Heart right ventricle (tissue), 16 donors: ENCODE measurements at regions not wholly inside any gene's neighbourhood (a gene's known extent, or its start where the extent isn't known, plus 50 kb on each side); places are given as distances from the start of the nearest gene placed in this dataset.

ENCODE experiments used
- ATAC-seq, 8 donors: fragments of 200-7000 bp; cut with Tn5 transposase; one replicate each; pipeline ENCODE4 v1.9.1; 2020; ENCODE audit warnings: mild to moderate bottlenecking in 8 of 8, moderate library complexity in 8 of 8, moderate number of reproducible peaks in 1 of 8
- DNase-seq, 2 donors: peaks; one replicate each; pipeline ENCODE4 v3.0.0-alpha.2; 2020
- H3K27ac ChIP-seq, 10 donors: fragments of 200-600 bp; sonication (generic) in 2 of 10; one replicate each; pipeline versions ENCODE4 v1.5.0 to v1.8.0; 2020 to 2022; ENCODE audit warnings: mild to moderate bottlenecking in 3 of 10
- H3K27me3 ChIP-seq, 7 donors: fragments of 200-600 bp; one replicate each; pipeline ENCODE4 v1.8.0; 2021 to 2022; ENCODE audit warnings: mild to moderate bottlenecking in 2 of 7
- H3K36me3 ChIP-seq, 9 donors: fragments of 200-600 bp; sonication (generic) in 1 of 9; one replicate each; pipeline versions ENCODE4 v1.5.0 to v1.8.0; 2020 to 2022; ENCODE audit warnings: mild to moderate bottlenecking in 2 of 9
- H3K4me1 ChIP-seq, 9 donors: fragments of 200-600 bp; sonication (generic) in 1 of 9; one replicate each; pipeline versions ENCODE4 v1.5.0 to v1.8.0; 2020 to 2022; ENCODE audit warnings: mild to moderate bottlenecking in 4 of 9
- H3K4me3 ChIP-seq, 10 donors: fragments of 200-600 bp; sonication (generic) in 2 of 10; one replicate each; pipeline versions ENCODE4 v1.5.0 to v1.8.0; 2020 to 2022; ENCODE audit warnings: mild to moderate bottlenecking in 7 of 10, moderate library complexity in 2 of 10
- H3K9me3 ChIP-seq, 11 donors: fragments of 200-600 bp in 10 of 11; sonication (generic) in 2 of 11; one replicate each; pipeline versions ENCODE4 v1.5.0 to v1.8.0; 2013 to 2022; ENCODE audit warnings: mild to moderate bottlenecking in 2 of 11, control low read depth in 1 of 11, moderate library complexity in 1 of 11
- WGBS, 2 donors: extraction: QIAGEN DNeasy Blood & Tissue Kit; methylation state at CpG; one replicate each; pipeline ENCODE4 v1.1.7; 2013; ENCODE audit warnings: inconsistent platforms in 1 of 2; 5-methylcytosine and 5-hydroxymethylcytosine counted together
- intact Hi-C, 10 donors: fragments of 100-400 bp; cut with DNase I; formaldehyde crosslinking; loops; one replicate each; pipeline versions ENCODE4 v1.11.1 to v1.14.2; 2022
- TF ChIP-seq, protein P1 (sequence below), 9 donors: fragments of 200-600 bp; sonication (generic) in 2 of 9; IDR thresholded peaks; one replicate each; pipeline versions ENCODE4 v1.5.0 to v1.8.0; 2021 to 2022; ENCODE audit warnings: antibody characterized with exemption in 9 of 9, mild to moderate bottlenecking in 5 of 9, moderate library complexity in 1 of 9
- donor health status: Arrhythmogenic right ventricular cardiomyopathy.
- donor health status: ischemic (EF 13 %, LVEDD 7.1; RV severe dilation, severe dysfunction).
- donor health status: healthy with polysubstance abuse.
- donor health status: DM: no; HTN: yes; CAD: no.
- donor health status: DM: no; HTN: no; CAD: no.
- donor health status: ischemic (EF 25% LVEDD 6.9; RV normal size, moderate dysfunction).
- donor health status: ischemic (EF 25% LVEDD 5.7; RV mildly dilated, moderate dysfunction).
- donor health status: healthy.
- donor health status: DM: yes; HTN: yes; CAD: no.
- donor health status: Ischemic cardiomyopathy.
- donor health status: ischemic (EF 35%, LVEDD 5.7; RV mildly dilated, moderate dysfunction).
- donor health status: nonischemic (EF 11% LVEDD 7.7; RV severe dilation, severe dysfunction).
- donor health status: DM: yes; HTN: yes; CAD: no.
- donor health status: PGD.
- donor health status: ischemic (EF 29% LVEDD 5.4; RV normal size, mild dysfunction).
- donor health status: nonischemic (EF 23%, LVEDD 6.1; RV moderate dilation, normal function).

DNA sequence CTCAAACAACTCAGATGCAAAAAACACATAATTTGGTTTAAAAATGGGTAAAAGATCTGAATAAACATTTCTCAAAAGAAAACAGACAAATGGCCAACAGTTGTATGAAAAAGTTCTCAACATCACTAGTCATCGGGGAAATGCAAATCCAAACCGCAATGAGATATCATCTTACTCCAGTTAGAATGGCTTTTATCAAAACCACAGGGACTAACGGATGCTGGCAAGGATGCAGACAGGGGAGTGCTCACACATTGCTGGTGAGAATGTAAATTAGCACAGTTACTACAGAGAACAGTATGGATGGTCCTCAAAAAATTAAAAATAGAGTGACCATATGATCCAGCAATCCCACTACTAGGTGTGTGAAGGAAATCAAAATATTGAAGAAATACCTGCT, 589.1 kb upstream of the ADAMTS16 start:
- Histone ChIP-seq H3K4me3 (no peak overlapping the region), H3K27me3 (peaks cover 0 to 7% (median 0%) of the 10 kb centered on the region in 7 donors), H3K27ac (no peak overlapping the region), H3K36me3 (no peaks in the 10 kb centered on the region), H3K9me3 (peaks cover 0 to 3% (median 0%) of the 10 kb centered on the region in 11 donors), H3K4me1 (no peaks in the 10 kb centered on the region)
- TF ChIP-seq, protein P1, sequence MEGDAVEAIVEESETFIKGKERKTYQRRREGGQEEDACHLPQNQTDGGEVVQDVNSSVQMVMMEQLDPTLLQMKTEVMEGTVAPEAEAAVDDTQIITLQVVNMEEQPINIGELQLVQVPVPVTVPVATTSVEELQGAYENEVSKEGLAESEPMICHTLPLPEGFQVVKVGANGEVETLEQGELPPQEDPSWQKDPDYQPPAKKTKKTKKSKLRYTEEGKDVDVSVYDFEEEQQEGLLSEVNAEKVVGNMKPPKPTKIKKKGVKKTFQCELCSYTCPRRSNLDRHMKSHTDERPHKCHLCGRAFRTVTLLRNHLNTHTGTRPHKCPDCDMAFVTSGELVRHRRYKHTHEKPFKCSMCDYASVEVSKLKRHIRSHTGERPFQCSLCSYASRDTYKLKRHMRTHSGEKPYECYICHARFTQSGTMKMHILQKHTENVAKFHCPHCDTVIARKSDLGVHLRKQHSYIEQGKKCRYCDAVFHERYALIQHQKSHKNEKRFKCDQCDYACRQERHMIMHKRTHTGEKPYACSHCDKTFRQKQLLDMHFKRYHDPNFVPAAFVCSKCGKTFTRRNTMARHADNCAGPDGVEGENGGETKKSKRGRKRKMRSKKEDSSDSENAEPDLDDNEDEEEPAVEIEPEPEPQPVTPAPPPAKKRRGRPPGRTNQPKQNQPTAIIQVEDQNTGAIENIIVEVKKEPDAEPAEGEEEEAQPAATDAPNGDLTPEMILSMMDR (IDR thresholded peaks at IDR 0.05): no peak
- intact Hi-C loops: no loop called here
- ATAC-seq: no peak
- 60 to 66% methylated on average over 3 of the region's 3 CpGs for WGBS, 2 donors
- no peak for DNase-seq

DNA sequence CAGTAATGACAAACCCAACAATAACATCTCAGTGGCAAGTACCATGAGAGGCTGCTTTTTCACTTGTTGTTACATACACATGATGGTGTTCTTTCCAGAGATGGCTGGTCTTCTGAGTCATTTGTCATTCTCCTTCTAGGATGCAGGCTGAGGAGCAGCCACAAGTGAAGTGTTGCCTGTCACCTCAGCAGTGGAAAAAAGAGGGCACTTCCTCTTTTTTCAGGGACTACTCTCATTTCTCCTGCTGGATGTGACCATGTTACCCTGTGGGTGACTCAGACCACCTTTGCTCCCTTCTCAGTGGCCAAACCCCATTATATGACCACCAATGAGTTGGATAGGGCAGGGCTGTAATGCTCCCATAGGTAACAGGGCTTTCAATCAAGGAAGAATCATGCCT, 587.0 kb upstream of the ADAMTS16 start:
- Histone ChIP-seq H3K4me1 (no peaks in the 10 kb centered on the region), H3K36me3 (no peaks in the 10 kb centered on the region), H3K4me3 (no peak overlapping the region), H3K27me3 (peaks cover 0 to 3% (median 0%) of the 10 kb centered on the region in 7 donors), H3K9me3 (peaks cover 0 to 4% (median 0%) of the 10 kb centered on the region in 11 donors), H3K27ac (no peak overlapping the region)
- TF ChIP-seq, protein P1 (IDR thresholded peaks at IDR 0.05): no peak
- ATAC-seq (no peak), DNase-seq (no peak)
- intact Hi-C loops: no loop called here

DNA sequence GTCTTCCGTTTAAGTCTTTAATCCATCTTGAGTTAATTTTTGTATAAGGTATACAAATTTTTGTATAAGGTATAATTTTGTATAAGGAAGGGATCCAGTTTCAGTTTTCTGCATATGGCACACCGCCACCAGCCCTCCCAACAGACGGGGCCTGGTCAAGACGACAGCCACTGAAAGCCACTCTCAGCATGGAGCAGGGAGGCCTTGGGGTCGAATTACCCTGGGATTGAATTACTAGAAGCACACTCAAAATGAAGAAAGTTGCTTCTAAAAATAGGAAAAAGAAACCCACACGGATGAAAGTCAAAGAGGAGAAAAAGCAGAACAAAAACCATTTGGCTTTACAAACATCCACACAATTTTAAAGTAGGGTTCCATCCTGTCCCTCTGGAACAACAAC, 586.2 kb upstream of the ADAMTS16 start:
- intact Hi-C loops: no loop called here
- Histone ChIP-seq H3K4me1 (no peaks in the 10 kb centered on the region), H3K4me3 (no peak overlapping the region), H3K36me3 (no peaks in the 10 kb centered on the region), H3K27me3 (no peaks in the 10 kb centered on the region), H3K27ac (no peak overlapping the region), H3K9me3 (peaks cover 0 to 4% (median 0%) of the 10 kb centered on the region in 11 donors)
- 50 to 51% methylated on average over 6 of the region's 6 CpGs for WGBS, 2 donors
- DNase-seq (no peak), ATAC-seq (no peak)
- TF ChIP-seq, protein P1 (IDR thresholded peaks at IDR 0.05): no peak

DNA sequence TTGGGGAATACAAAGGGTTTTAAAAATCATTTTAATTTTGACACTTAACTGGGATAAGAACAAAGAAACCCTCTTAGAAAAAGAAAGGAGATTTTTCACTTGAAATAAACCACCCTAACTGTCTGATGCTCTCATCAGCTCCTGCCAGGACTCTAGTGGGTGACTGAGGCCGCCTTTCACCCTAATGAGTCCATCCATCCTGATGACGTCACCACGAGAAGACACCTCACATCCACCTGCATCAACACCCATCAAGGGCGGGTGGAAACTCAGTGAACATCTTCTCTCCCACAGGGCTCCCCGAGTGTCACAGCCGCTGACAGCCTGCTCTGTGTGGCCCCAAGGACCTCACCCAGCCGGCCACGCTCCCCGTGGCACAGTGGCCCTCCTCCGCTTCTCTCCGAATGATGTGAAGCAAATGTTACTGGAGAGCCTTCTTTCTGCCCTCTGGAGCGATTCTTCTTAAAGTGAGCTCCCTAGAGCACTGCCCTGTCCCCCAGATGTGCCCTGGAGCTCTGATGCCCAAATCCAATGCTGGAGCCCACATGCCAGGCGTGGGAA, 584.3 kb upstream of the ADAMTS16 start:
- WGBS, 2 donors: 83 to 88% methylated on average over 13 of the region's 13 CpGs
- DNase-seq (no peak), ATAC-seq (no peak)
- H3K4me1 ChIP-seq: no peaks in the 10 kb centered on the region
- no peak overlapping the region for H3K27ac ChIP-seq
- intact Hi-C loops: no loop called here
- no peak overlapping the region for H3K4me3 ChIP-seq
- TF ChIP-seq, protein P1 (IDR thresholded peaks at IDR 0.05): no peak
- no peaks in the 10 kb centered on the region for H3K27me3 ChIP-seq
- no peaks in the 10 kb centered on the region for H3K36me3 ChIP-seq
- H3K9me3 ChIP-seq: peaks cover 0 to 17% (median 0%) of the 10 kb centered on the region in 11 donors
